B cell (primary cell): ENCODE measurements at regions not wholly inside any gene's neighbourhood (a gene's known extent, or its start where the extent isn't known, plus 50 kb on each side); places are given as distances from the start of the nearest gene placed in this dataset.

Experiments used
- ATAC-seq: fragments of 200-7000 bp; cut with Tn5 transposase; one replicate; pipeline ENCODE4 v1.10.0; 2021; ENCODE audit warnings: low read depth, mild to moderate bottlenecking, moderate number of reproducible peaks, moderate library complexity
- CTCF ChIA-PET: fragments of 350-600 bp; sonication (Branson Sonifier 250); formaldehyde crosslinking; loops from one replicate; lab custom pipeline; 2021; ENCODE audit warnings: antibody characterized with exemption, inconsistent platforms; lab: Charles Lee
- POLR2A ChIA-PET: fragments of 350-600 bp; sonication (Branson Sonifier 250); formaldehyde crosslinking; loops from one replicate; lab custom pipeline; 2021; ENCODE audit warnings: antibody characterized with exemption; lab: Charles Lee
- DNase-seq: peaks from one replicate; pipeline ENCODE4 v3.0.0; 2013
- H2AFZ ChIP-seq: 2 replicates; pipeline ENCODE4 v1.6.1; 2012; ENCODE audit warnings: mild to moderate bottlenecking, low read depth, low read length; ENCODE audit not compliant: insufficient read depth, poor library complexity, severe bottlenecking
- H3K27ac ChIP-seq, 2 donors: 1 replicate in 1 of 2; 2 replicates in 1 of 2; pipeline ENCODE4 v1.5.1; 2012 to 2013; ENCODE audit warnings: low read length in 2 of 2, mild to moderate bottlenecking in 2 of 2, moderate library complexity in 1 of 2
- H3K27me3 ChIP-seq, 4 experiments: fragments of 200-600 bp in 1 of 4; sonication (generic) in 1 of 4; replicated peaks in 1 of 4; 1 replicate in 2 of 4; 2 replicates in 2 of 4; pipeline versions ENCODE4 v1.6.1 to v1.7.0; 2013 to 2016; ENCODE audit warnings: low read length in 3 of 4, mild to moderate bottlenecking in 2 of 4, mixed read lengths in 1 of 4, moderate library complexity in 1 of 4; ENCODE audit not compliant: insufficient read depth in 4 of 4, control insufficient read depth in 3 of 4; ENCODE audit errors: control extremely low read depth in 1 of 4
- H3K36me3 ChIP-seq, 2 experiments: replicated peaks in 1 of 2; 1 replicate in 1 of 2; 2 replicates in 1 of 2; pipeline versions ENCODE4 v1.6.1 to v1.7.1; 2013; ENCODE audit warnings: low read length in 1 of 2; ENCODE audit not compliant: insufficient read depth in 2 of 2, control insufficient read depth in 1 of 2; ENCODE audit errors: control extremely low read depth in 1 of 2, extremely low read depth in 1 of 2
- H3K4me1 ChIP-seq, 2 donors: fragments of 200-600 bp in 1 of 2; sonication (generic) in 1 of 2; 1 replicate in 1 of 2; 2 replicates in 1 of 2; pipeline versions ENCODE4 v1.5.1 to v1.6.1; 2013 to 2017; ENCODE audit warnings: low read length in 2 of 2; ENCODE audit not compliant: control insufficient read depth in 2 of 2, insufficient read depth in 2 of 2
- H3K4me2 ChIP-seq: replicated peaks from 2 replicates; pipeline ENCODE3; 2012; ENCODE audit warnings: mild to moderate bottlenecking, low read depth, low read length; ENCODE audit not compliant: poor library complexity, severe bottlenecking
- H3K4me3 ChIP-seq, 5 experiments: fragments of 200-600 bp in 1 of 5; sonication (generic) in 1 of 5; 1 replicate in 3 of 5; 2 replicates in 2 of 5; pipeline versions ENCODE4 v1.5.1 to v1.7.0; 2011 to 2016; ENCODE audit warnings: low read length in 4 of 5, mild to moderate bottlenecking in 4 of 5, low read depth in 2 of 5, control low read depth in 1 of 5, moderate library complexity in 1 of 5; ENCODE audit not compliant: insufficient read depth in 1 of 5; ENCODE audit errors: control extremely low read depth in 1 of 5, extremely low read depth in 1 of 5
- H3K79me2 ChIP-seq: fragments of 200-600 bp; sonication (generic); one replicate; pipeline ENCODE4 v1.6.0; 2016; ENCODE audit warnings: low read length; ENCODE audit not compliant: control insufficient read depth, insufficient read depth
- H3K9ac ChIP-seq: fragments of 200-600 bp; sonication (generic); 2 replicates; pipeline ENCODE4 v1.6.1; 2017; ENCODE audit warnings: mild to moderate bottlenecking, low read length, moderate library complexity
- H3K9me3 ChIP-seq, 3 donors: one replicate each; pipeline versions ENCODE4 v1.6.1 to v1.7.1; 2013; ENCODE audit warnings: low read length in 2 of 3; ENCODE audit not compliant: control insufficient read depth in 2 of 3, insufficient read depth in 1 of 3; ENCODE audit errors: control extremely low read depth in 1 of 3
- H4K20me1 ChIP-seq: 2 replicates; pipeline ENCODE4 v1.6.0; 2012; ENCODE audit warnings: mild to moderate bottlenecking, low read length; ENCODE audit not compliant: insufficient read depth, control insufficient read depth, poor library complexity, severe bottlenecking
- H3K27ac Mint-ChIP-seq: one replicate; pipeline ENCODE4 v1.8.0; 2021; ENCODE audit warnings: mixed read lengths
- H3K27me3 Mint-ChIP-seq: one replicate; pipeline ENCODE4 v1.8.0; 2021; ENCODE audit warnings: mixed read lengths
- H3K4me1 Mint-ChIP-seq: one replicate; pipeline ENCODE4 v1.8.0; 2021; ENCODE audit warnings: mixed read lengths
- H3K4me3 Mint-ChIP-seq: one replicate; pipeline ENCODE4 v1.8.0; 2021; ENCODE audit warnings: mixed read lengths
- H3K9me3 Mint-ChIP-seq: one replicate; pipeline ENCODE4 v1.8.0; 2022; ENCODE audit warnings: mixed read lengths; ENCODE audit not compliant: insufficient read depth
- EZH2 ChIP-seq: IDR thresholded peaks from 2 replicates; pipeline ENCODE4 v1.6.1; 2012; ENCODE audit warnings: borderline replicate concordance, low read depth, mild to moderate bottlenecking, moderate library complexity, low read length; ENCODE audit not compliant: insufficient read depth, poor library complexity, severe bottlenecking
- WGBS: methylation state at CpG from one replicate; pipeline ENCODE4 v1.1.5; 2013; ENCODE audit warnings: missing lambda C conversion rate; ENCODE audit not compliant: insufficient coverage; 5-methylcytosine and 5-hydroxymethylcytosine counted together
- intact Hi-C: fragments of 100-400 bp; cut with micrococcal nuclease; formaldehyde crosslinking; loops from one replicate; pipeline ENCODE4 v1.10.0; 2022
- TF ChIP-seq, protein P1 (sequence below): fragments of 200-600 bp; IDR thresholded peaks from one replicate; pipeline ENCODE4 v1.8.0; 2022; ENCODE audit warnings: antibody characterized with exemption, mild to moderate bottlenecking

DNA sequence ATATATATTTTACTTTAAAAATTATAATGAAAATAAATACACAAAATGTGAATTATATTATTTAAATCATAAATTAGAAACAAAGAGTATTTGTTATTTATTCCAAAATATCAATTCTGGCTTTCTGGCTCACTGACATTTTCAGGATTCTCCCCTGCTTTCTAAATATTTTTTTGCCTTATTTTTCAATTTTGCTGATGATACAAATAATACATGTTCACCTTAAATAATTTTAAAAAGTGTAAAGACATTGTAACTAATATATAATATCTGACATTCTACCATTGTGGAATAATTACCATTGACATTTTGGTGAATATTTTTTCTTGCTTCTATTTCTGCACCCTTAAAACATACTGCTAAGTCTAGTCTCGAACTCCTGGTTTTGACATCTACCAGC, 325.9 kb upstream of the CBLB start:
- no peak overlapping the region for H2AFZ ChIP-seq
- Mint-ChIP-seq H3K4me3 (no peak overlapping the region), H3K27me3 (no peaks in the 10 kb centered on the region), H3K9me3 (peaks cover 2% of the 10 kb centered on the region), H3K27ac (no peak overlapping the region), H3K4me1 (no peaks in the 10 kb centered on the region)
- H3K27me3 ChIP-seq: no peaks in the 10 kb centered on the region
- intact Hi-C loops: no loop called here
- no peak overlapping the region for H3K4me3 ChIP-seq
- no peaks in the 10 kb centered on the region for H4K20me1 ChIP-seq
- TF ChIP-seq EZH2: no peak
- TF ChIP-seq, protein P1, sequence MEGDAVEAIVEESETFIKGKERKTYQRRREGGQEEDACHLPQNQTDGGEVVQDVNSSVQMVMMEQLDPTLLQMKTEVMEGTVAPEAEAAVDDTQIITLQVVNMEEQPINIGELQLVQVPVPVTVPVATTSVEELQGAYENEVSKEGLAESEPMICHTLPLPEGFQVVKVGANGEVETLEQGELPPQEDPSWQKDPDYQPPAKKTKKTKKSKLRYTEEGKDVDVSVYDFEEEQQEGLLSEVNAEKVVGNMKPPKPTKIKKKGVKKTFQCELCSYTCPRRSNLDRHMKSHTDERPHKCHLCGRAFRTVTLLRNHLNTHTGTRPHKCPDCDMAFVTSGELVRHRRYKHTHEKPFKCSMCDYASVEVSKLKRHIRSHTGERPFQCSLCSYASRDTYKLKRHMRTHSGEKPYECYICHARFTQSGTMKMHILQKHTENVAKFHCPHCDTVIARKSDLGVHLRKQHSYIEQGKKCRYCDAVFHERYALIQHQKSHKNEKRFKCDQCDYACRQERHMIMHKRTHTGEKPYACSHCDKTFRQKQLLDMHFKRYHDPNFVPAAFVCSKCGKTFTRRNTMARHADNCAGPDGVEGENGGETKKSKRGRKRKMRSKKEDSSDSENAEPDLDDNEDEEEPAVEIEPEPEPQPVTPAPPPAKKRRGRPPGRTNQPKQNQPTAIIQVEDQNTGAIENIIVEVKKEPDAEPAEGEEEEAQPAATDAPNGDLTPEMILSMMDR: no peak
- no peaks in the 10 kb centered on the region for H3K79me2 ChIP-seq
- DNase-seq (no peak), ATAC-seq (no peak)
- ChIA-PET POLR2A (no interaction called here), CTCF (no interaction called here)
- no peaks in the 10 kb centered on the region for H3K36me3 ChIP-seq
- H3K9ac ChIP-seq: no peak overlapping the region
- peaks cover 0 to 2% (median 0%) of the 10 kb centered on the region in 3 donors for H3K9me3 ChIP-seq
- WGBS: no CpG with 5 or more reads among the region's 1 CpG
- no peak overlapping the region for H3K4me2 ChIP-seq
- no peak overlapping the region for H3K27ac ChIP-seq
- no peaks in the 10 kb centered on the region for H3K4me1 ChIP-seq

DNA sequence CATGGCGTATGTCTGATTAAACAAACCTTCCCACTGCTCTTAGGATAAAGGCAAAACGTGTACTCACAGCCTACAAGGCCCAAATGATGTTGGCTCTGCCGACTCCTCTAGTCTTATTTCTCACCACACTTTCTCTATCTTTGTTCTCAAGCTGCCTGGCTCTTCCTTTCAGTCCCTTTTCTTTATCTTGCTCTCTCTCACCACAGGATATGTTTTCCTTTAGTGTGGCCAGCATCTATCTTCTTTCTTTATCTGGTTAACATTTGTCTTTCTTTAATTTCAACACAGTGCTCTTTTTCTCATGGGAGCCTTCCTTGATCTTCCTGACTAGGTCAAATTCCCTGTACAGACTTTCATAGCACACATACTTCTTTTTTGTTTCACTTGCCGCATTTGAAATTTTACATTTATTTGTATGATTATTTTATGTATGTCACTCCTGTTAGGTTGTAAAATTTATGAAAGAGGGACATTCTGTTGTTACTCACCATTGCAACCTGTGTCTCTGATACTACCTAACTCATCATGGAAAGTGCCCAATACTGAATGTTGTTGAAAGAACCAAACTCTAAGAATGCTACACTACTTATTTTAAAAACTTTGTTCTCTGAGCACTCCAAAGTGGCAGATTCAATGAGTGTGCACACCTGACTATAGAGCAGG, 328.9 kb upstream of the CBLB start:
- POLR2A ChIA-PET: no interaction called here
- Histone ChIP-seq H3K9ac (no peak overlapping the region), H4K20me1 (no peaks in the 10 kb centered on the region), H3K27ac (no peak overlapping the region), H3K9me3 (peaks cover 0 to 2% (median 0%) of the 10 kb centered on the region in 3 donors), H3K4me1 (no peaks in the 10 kb centered on the region), H3K79me2 (no peaks in the 10 kb centered on the region), H3K27me3 (no peaks in the 10 kb centered on the region), H2AFZ (no peak overlapping the region), H3K4me2 (no peak overlapping the region), H3K4me3 (no peak overlapping the region), H3K36me3 (no peaks in the 10 kb centered on the region)
- Mint-ChIP-seq H3K27ac (no peak overlapping the region), H3K9me3 (peaks cover 2% of the 10 kb centered on the region), H3K27me3 (no peaks in the 10 kb centered on the region), H3K4me3 (no peak overlapping the region), H3K4me1 (no peaks in the 10 kb centered on the region)
- TF ChIP-seq, protein P1: no peak
- no peak for TF ChIP-seq EZH2
- intact Hi-C loops: no loop called here
- DNase-seq (no peak), ATAC-seq (no peak)
- 77% methylated on average over 3 of the region's 4 CpGs for WGBS
- CTCF ChIA-PET: no interaction called here
